T-helper 9 cell (primary cell): ENCODE measurements at regions not wholly inside any gene's neighbourhood (a gene's known extent, or its start where the extent isn't known, plus 50 kb on each side); places are given as distances from the start of the nearest gene placed in this dataset.

Experiments used
- DNase-seq: peaks from one replicate; pipeline ENCODE4 v3.0.0-alpha.2; 2020

DNA sequence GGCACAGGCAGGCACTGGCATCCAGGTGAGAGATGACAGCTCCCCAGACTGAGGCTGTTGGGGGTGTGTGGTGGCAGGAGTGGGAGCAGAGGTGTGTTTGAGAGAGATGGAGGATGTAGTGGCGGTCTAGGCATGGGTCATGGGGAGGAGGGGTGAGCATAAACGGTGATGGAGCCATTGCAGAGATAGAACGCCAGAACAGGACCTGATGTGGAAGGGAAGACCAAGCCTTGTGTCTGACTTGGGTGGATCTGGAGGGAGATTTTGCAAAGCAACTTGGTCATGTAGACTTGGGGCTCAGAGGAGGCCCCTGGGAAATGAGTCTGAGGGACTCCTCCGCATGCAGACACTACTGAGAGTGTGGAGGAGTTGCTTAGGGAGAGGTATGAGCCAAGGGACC is 50.0 kb upstream of the CLDN5 start:
- no peak for DNase-seq

DNA sequence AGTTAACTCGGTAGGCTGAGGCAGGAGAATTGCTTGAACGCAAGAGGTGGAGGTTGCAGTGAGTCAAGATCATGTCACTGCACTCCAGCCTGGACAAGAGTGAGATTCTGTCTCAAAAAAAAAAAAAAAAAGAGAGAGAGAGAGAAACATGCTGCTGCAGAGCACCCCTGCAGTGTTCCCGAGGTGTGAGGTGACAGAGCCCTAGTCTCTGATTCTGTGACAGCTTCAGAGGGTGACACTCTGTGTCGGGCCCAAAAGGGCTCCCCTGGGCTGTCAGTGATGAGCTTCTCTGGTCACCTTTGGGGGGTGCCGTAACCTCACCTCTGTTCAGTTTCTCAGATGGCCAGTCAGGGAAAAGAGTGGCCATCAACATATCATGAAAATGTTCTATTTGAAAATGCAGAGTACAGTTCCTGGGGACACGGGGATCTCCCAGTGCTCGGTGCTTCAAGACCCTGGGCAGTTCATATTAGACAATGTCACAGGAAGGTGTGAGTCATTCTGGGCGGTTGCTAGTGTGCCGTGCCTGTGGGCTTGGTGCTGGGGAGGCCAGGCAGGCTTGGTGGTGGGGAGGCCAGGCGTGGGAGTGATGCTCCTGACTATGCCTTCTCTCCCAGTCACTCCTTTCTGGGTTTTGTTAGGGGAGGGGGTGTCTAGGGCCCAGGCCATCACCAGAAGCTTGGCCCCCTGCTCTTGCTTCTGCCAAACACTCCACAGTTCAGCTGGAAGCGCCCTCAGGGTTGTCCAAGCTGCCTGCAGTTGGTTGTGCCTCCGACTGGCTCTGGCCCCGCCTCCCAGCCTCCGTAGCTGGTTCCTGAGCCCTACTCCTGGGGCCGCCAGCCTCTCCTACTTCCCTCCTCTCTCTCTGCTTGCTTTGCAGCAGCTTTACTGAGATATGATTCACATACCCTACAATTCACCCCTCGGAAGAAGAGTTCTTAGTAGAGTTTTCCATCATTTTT is 52.5 kb upstream of the CLDN5 start:
- no peak for DNase-seq

DNA sequence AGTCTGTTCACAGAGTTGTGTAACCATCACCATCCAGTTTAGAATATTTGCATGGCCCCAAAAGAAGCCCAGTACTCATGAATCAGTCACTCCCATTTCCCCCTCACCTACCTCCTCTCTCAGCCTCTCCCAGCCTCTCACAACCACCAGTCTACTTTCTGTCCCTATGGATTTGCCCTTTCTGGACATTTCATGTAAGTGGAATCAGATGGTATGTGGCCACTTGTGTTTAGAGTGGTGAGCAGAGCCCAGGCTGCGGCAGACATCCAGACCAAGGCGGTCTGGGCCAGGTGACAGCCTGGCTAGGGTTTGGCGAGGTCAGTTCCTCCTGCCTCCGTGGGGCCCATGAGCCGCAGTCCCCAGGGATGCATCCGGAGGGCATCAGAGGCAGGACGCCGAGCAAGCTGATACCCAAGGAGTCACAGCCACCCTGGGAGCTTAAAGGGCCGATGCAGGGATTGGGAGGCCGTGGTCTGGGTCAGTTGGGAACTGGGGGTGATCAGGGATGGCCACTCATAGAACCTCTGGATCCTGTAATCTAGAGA is 53.3 kb upstream of the CLDN5 start:
- DNase-seq, result no peak

DNA sequence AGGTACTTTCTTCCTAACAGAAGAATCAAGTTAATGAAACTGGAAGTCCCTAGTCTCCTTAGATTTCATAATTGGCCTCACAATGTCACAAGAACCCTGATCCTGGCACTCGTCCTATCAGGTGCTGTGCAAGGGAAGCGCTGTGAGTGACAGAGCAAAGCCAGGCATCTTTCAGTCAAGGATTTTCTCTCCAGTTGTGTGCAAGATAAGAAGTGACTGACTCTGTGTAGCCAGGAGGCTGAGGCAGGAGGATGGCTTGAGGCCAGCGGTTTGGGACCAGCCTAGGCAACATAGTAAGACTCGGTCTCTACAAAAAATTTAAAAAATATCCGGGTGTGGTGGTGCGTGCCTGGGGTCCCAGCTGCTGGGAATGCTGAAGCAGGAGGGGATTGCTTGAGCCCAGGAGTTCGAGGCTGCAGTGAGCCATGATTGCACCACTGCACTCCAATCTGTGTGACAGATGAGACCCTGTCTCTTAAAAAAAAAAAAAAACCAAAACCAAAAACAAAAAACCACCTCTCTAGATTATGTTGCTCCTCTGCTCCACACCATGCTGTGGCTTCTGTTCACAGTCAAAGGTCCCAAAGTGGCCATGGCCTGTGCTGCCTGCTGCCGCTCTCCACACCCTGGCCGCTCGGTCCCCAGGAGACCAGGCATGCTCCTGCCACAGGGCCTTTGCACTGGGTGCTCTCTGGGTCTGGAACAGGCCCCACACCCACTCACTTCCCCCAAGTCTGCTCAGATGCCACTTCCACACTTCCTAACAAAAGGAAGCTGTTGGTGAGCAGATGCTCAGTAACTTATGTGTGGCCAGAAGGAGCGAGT is 54.2 kb upstream of the CLDN5 start:
- no peak for DNase-seq

DNA sequence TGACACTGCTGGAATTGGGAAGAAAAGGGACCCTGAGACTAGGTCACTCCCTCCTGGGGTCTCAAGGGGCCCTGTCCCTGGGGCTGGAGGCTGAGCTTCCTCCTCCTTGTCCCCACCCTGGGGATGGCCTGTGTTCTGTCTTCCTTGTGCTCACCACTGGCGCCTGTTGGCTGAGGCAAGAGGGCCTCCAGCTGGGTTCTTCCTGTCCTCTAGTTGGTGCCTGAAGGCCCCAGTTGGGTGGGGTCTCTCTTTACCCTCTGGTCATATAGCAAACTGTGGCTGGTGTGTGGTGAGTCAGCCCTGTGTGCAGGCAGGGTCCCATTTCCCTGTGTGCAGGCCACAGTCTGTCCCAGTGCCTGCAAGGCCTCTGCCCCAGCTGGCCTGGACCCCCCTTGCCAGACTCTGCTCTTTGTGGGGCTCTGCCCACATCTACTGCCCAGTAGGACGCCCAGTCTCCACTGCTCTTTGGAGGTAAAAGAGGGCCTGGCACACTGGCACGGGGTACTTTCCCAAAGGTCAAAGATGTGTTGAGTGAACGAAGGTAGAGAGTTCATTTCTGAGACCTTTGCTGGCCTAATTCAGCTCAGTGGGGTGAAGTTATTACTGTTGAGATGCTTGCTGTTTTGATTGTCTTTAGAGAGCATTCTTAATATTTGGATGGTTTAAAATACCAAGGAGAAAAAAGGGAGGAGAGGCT is 55.1 kb upstream of the CLDN5 start:
- DNase-seq, result no peak

DNA sequence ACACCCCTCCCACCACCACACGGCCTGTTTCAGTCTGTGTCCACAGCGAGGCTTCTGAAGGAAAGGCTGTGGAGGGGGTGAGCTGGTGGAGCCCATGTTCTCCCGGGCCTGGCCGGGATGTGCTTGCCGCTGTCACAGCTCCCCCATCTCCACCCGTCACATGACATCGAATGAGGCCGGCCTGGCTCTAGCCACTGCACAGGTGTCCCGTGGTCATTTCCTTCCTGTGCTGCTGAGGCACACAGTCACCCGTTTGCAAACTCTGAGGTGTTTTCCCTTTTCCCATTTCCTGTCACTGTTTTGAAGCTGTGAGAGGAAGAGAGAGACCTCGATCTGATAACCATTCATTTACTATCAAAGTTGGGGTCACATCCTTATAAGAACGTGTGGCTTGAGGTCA is 55.7 kb upstream of the CLDN5 start:
- no peak for DNase-seq

DNA sequence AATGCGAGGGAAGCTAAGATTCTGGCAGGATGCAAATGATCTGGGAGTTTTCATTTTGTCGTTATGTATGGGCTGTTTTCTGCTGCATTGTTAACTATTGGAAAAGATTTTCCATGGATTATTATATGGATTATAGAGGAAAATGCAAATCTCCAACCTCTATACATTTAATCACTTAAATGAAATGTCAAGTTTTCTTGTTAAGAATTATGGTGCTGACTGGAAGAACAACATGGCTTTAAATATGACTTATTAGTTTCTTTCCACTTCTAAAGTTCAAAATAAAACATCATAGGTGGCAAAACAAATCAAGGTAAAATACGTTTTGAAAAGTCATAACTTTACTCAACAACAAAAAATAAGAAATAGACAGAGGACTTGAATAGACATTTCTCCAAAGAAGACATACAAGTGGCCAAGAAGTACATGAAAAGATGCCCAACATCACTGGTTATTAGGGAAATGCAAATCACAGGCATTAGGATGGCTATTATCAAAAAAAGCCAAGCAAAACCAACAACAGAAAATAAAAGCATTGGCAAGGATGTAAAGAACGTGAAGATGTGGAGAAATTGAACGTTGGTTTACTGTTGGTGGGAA is 56.2 kb upstream of the CLDN5 start:
- DNase-seq, result no peak

DNA sequence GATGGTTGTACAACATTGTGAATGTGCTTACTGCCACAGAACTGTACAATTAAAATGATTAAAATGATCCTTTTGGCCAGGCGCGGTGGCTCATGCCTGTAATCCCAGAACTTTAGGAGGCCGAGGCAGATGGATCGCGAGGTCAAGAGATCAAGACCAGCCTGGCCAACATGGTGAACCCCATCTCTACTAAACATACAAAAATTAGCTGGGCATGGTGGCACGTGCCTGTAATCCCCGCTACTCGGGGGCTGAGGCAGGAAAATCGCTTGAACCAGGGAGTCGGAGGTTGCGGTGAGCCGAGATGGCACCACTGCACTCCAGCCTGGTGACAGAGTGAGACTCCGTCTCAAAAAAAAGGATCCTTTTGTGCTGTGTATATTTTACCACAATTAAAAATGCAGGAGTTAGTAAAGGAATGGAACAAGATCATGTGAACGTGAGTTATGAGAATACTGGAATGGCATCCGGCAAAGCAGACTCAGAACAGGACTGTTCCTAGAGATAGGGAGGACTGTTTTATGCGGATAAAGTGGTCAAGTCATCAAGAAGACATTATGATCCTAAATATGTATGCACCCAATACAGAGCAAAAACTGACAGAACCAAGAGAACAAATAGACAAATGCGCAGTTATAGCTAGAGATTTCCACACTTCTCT is 58.0 kb upstream of the CLDN5 start:
- DNase-seq, result no peak

DNA sequence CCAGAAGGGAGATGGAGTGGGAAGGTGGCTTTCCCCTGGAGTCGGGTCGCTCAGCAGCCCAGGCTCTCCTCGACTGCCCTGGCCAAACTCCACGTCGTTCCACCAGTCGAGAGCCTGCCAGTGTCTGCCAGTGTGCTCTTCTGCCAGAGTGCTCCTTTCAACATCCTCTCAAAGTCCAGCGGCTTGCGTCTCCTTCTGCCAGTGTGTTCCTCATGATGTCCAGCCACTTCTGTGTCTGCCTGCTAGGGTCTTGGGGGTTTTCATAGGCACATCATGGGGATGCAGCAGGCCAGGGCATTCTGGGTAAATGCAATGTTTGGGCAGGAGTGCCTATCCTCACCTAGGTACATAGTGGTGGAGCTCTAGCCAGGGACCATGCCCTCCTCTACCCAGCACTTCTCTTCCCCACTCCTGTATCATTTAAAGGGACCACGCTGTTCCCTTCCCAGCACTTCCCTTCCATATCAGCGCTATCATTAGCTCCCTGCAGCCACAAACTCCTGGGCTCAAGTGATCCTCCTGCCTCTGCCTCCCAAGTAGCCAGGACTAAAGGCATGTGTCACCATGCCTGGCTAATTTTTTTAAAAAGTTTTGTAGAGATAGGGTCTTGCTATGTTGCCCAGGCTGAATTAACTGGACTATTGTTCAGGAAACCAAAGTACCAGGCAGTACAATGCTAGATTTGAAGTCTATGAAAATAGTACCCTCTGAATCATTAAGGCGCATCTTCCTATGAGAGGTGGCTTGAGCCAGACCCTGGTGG is 62.9 kb upstream of the CLDN5 start:
- DNase-seq, result no peak

DNA sequence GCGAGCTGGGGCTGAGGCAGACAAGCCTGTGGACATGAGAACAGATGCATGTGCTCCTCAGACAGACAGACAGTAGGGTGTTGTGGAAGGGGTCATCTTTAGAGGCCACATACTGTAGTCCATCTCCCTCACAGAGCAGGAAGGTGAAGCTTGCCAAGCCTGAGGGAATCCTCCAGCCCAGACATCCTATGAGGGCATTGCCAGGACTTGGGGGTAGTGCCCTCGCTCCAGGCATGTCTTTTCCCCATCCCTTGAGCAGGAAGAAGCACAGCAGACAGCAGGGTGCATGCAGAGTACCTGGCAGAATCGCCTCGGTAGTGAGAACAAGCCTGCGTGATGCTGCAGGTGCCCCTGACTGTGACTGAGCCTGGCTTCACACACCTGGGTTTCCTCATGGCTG is 66.5 kb upstream of the CLDN5 start:
- no peak for DNase-seq

DNA sequence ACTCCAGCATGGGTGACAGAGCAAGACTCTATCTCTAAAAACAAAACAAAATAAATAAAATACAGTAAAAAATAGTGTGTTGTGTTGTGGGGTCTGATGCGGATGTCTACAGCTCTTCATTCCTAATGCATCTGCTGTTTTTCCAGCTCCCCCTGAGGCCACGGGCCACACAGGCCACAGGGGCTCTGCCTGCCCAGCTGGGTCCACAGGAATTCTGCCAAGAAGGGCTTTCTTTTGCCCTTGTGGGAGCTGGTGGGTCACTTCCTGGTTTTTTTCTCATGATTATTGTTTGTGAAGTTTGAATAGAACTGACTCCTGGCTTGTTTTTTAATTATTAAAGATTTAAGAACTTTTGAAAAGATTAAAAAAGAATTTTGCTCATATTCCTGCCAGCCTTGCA is 67.4 kb upstream of the CLDN5 start:
- DNase-seq, result no peak

DNA sequence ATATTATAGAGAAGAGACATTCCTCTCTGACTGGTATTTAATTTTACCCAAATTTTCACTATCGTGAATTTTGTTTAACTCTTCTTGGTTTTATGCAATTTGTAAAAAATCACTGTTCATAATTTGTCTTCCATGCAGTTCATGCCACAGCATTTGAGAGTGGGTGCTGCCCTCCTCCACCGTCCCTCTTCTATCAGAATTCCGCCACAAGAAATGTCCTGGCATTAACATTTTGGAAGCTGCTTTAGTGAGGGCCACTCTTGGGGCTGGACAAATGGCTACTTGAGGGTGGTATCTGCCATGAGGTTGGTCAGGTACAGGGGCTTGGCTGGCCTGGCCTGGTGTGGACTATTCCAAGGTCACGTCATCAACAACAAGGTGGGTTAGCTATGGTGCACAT is 68.3 kb upstream of the CLDN5 start:
- no peak for DNase-seq

DNA sequence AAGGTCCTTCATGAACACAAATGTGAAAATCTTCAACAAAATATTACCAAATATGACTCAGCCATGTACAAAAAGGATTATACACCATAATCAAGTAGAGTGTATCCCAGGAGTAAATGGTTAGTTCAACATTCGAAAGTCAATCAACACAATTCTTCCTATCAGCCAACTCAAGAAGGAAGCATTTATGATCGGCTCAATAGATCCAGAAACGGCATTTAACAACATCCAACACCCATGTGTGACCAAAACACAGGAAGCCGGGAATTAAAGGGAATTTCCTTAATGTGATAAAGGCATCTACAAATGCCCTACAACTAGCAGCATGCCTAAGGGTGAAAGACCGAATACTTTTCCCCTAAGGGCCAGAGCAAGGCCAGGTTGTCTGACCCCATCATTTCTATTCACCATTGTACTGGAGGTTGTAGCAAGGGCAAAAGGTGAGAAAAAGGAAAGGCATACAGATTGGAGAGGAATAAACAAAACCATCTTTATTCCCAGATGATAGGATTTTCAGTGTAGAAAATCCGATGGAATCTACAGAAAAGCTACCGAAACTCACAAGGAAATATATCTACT is 69.9 kb upstream of the CLDN5 start:
- no peak for DNase-seq

DNA sequence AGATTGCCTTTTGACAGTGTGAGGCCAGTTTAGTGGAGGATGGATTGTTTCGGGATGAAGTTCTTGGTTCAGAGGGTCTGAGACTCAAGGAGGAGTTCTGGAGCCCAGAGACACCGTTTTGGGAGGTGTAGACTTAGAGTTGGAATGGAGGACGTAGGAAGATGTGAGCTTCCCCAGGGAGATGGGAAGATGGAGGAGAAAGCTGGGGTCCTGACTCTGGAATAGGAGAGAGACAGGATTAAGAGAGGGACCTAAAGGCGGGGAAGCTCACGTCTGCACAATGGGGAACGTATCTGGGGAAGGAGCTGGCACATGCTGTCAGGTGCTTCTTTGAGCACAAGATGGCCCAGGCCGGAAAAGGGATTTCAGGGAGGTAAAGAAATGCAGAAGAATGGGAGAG is 71.3 kb upstream of the CLDN5 start:
- DNase-seq, result no peak

DNA sequence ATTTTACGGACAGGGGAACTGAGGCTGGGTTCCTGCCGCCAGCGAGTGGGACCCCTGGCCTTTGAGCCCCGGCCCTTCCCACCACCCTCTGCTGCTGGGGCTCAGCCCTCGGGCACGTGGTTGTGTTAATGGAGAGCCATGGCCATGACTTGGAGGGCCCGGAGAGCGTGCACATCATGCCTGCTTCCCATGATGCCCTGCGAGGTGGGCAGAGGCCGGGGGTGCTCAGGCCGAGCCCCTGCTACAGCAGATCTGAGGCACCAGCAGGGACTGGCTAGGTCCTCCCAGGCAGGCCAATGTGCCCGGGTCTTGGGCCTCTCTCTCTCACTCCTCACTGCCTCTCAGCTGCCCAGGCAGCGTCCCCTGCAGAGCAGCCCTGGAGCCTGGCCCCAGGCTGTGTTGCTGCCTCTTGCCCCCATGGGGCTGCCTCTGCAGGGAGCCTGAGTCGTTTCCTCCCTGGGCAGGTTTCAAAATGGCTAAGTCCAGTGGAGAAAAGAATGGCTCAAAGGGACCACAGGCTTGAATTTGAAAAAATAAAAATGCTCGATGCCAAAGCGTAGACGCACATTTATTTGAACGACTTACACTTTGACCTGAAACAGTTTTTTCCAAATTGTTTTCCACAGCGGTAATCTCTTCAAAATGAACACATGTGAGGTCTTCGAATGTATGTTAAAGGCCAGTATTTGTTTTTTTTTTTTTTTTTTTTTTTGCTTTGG is 72.6 kb upstream of the CLDN5 start:
- DNase-seq, result no peak

DNA sequence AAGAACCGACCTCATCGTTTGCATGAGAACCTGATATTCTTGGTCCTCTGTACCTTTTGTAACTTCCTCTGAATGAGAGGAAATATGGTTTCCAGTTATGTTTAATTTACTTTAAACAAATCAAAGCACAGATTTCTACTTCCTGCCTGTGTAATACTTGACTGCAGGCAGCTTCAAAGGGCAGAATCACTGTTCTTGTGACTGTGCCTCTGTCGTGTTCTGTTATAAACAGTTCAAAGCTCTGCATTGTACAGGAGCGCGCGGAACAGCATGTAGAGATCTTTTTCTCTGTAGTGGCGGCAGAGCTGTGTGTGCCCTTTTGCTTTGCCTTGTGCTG is 73.2 kb upstream of the CLDN5 start:
- no peak for DNase-seq

DNA sequence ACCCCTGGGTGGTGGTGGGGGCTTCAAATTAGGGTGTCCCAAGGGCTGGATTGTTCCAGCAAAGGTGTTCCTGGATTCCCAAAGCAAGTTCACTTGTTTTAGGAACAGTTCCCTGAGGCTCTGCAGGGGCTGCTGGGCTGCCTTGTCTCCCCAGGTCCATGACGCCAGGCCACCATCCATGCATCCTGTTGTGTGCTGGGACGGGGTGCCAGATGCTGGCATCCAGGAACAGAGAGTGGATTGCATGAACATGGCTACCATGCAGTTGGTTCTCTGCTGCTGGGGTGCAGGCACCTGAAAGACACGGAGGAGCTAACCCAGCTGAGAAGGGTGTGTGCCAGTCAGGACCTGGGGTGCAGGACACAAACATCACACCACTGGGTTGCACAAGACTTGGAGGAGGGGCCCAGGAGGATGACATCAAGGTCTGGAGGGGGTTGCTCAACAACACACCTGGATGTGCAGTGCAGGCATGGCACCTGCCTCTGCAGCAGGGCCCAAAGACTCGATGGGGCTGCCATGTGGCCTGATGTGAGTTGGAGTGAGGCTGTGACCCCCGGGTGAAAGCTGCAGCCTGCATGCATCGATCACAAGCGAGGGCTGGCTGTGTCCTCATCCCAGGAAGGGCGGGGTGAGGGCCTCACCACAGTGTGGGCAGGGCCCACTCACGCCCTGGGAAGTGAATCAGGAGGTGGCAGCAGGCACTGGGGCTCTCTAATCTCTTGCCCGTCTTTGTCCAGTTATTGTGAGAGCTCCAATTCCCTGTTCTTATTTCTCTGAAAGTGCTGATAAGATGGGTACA is 74.0 kb upstream of the CLDN5 start:
- DNase-seq, result no peak

DNA sequence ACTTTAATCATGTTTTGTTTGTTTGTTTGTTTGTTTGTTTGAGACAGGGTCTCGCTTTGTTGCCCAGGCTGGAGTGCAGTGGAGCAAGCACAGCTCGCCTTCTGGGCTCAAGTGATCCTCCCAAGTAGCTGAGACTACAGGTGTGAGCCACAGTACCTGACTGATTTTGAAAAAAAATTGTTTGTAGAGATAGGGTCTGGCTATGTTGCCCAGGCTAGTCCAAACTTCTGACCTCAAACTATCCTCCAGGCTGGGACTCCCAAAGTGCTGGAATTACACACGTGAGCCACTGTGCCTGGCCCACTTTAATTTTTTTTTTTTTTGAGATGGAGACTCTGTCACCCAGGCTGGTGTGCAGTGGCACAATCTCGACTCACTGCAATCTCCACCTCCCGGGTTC is 74.8 kb upstream of the CLDN5 start:
- DNase-seq, result no peak

DNA sequence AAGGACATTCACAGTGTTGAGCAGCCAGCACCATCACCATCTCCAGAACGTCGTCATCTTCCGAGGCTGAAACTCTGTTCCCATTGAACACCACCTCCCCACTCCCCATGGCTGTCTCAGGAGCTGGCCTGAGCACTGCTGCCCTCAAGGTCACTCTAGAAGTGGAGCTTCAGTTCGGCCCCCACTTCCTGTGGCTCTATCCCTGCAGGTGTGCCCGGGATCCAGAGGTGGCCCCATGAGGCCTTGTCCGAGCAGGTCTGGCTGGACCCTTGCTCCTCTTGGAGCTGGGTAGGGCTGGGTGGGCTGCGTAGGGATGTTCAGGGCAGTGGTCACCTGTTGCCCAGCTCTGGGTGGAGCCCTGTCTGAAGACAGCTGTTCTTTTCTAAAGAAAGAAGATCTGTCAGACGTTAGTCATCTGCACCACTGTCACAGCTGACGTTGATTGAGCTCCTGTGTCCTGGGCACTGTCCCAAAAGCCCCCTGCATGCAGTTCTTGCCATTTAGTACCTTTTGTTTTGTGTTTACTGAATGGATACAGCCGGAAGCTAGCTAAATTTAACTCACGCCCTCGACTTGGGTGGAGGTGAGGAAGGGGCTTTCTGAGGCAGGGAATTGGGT is 75.5 kb upstream of the CLDN5 start:
- no peak for DNase-seq
